GM19455 (cell line): ENCODE measurements at regions not wholly inside any gene's neighbourhood (a gene's known extent, or its start where the extent isn't known, plus 50 kb on each side); places are given as distances from the start of the nearest gene placed in this dataset.

Experiments
- ATAC-seq: cut with Tn5 transposase; IDR thresholded peaks from one replicate; pipeline ENCODE4 v1.9.1; 2021; ENCODE audit not compliant: unreplicated experiment

GRCh38 chr9:28287455-28287854, 714.2 kb upstream of the C9orf72 start:
- no peak for ATAC-seq

- ATAC-seq: no peak
Measured at GRCh38 chr9:28289746-28290145, 716.5 kb upstream of the C9orf72 start.

GRCh38 chr9:28293369-28294090, 720.2 kb upstream of the C9orf72 start:
- ATAC-seq: no peak

- ATAC-seq: no peak
Measured at GRCh38 chr9:28301281-28301680, 728.0 kb upstream of the C9orf72 start.

- ATAC-seq: no peak
Measured at GRCh38 chr9:28317745-28318144, 744.5 kb upstream of the C9orf72 start.

DNA sequence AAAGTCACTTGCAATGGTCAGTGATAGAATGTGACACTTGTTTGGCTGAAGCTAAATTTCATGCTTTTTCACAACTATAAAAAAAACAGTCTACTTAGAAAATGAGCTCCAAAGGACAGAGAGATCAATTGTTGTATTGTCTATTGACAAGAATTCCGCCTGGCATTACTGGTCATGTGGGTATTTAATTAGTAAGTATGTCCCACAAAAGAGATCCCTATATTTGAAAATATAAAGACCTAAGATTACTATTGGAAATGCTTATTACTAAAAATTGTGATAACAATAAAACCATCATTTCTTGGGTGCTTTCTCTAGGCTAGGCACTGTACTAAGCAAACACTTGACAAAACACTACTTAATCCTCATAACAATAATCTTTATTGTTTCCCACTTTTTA, 745.2 kb upstream of the C9orf72 start:
- no peak for ATAC-seq

GRCh38 chr9:28319981-28320380, 746.7 kb upstream of the C9orf72 start:
- ATAC-seq: no peak

DNA sequence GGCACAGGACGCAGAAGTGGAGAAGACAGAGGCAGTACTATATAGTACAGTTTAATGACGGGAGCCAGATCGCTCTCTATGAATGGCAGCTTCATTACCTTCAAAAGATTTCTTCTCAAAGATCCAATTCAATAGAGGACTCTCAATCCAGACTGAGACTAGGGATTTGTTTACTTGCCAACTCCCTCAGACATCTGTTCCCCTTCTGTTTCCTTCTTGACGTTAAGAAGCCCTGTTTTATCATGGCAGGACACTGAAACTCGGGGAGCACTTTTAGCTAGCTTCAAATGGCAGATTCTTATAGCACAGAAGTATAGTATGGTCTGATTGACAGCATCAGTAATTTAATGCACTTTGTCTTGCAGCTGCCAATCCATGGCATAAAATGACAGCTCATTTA, 747.3 kb upstream of the C9orf72 start:
- no peak for ATAC-seq

DNA sequence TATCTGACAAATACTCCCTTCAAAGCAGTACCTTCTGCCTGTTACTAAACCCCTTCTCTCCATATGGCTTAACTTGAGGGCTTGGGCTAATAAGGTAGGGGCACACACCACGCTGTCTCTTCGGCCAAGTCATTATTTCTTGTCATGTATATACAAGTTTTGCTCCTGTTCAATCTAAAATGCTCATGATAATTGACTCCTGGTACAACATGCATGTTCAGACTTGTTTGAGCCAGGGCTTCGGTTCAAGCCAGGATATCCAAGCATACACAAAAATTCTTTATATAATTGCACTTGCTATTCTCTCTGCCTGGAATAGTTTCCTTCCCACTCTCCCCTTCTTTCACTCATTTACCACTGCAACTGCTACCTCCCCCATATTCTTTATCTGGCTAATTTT, 756.0 kb upstream of the C9orf72 start:
- no peak for ATAC-seq

- no peak for ATAC-seq
Measured at GRCh38 chr9:28332648-28333047, 759.4 kb upstream of the C9orf72 start.

DNA sequence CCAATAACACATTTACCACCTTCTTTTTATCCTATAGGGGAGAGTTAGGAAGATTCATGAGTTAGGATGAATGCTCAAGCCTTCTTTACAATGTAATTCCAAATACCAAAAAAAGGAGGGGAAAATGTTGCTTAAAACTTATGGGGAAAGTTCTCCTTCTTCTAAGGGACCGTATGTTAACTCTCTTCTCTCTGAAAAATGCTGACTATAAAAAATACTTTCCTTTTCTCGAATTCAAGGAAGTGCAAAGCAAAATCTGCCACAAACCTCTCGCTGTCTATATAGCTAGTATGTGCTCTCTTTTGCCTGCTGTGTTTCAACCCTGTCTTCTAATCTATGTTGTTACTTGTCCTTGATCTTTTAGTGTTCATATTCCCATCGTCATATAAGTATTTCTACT, 768.6 kb upstream of the C9orf72 start:
- ATAC-seq: no peak

DNA sequence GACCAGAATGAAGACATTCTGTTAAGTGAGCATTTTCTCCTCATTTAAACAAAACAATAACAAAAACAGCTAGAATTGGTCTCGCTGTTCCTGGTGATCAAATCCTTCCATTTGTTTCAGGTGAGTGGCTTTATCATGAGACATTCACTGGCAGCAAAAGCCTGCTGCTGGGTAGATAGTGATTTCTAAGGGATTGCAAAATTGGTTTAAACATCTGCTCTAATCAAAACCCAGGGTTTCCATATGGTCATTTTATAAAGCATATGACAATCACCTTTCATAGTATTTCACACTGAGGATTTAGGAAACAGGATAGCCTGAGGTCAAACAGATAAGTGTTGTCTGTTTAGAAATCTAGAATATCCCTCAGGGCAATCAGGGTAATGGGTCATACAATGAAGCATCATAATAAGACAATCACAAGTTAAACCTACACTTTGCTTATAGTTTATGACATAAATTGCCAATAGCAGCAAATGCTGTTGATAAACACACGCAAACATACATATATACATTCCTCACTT, 769.6 kb upstream of the C9orf72 start:
- no peak for ATAC-seq

GRCh38 chr9:28363151-28363562, 789.9 kb upstream of the C9orf72 start:
- ATAC-seq: no peak

DNA sequence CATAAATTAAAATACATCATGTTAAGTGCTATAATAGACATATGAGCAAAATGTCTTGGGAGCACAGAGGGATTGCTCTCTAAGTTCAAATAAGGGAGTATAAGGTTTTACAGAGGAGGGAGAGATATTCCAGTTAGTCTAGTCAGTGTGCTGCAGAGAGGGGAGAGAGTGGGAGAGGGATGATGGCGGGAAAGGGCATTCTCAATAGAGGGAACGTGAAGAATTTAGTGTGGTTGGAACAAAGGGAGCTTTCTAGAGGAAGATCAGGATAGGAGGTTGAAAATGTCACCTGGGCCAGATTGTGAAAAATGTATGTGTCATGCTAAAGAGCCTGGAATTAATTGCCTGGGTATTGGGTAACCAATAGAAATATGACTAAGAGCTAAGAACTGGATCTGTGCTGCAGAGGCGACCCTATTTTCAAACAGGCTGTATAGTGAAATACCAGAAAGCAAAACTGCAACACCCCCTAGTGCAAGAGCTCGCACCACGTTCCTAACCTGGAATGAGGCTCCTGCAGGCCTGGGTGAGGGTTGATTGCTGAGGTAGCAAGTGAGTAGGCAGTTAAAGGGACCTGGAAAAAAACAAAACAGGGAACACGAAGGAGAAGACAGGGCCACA, 791.8 kb upstream of the C9orf72 start:
- no peak for ATAC-seq

DNA sequence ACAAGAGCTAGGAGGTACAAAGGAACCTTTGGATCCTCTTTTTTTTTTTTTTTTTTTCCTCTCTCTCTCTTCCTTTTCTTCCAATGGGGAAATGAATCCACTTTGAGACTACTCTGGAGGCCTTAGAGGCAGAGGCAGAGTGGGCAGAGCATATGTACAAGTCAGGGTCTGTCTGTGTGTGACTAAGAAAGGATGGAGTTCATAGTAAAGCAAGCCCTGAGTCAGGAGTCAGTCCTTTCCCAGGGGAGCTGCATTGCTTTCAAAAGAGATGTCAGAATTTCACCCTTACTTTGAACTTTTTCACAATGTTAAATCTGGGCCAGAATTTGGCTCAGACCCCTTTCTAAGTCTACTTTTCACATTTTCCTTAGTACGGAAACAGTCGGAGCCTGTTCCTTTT, 792.4 kb upstream of the C9orf72 start:
- no peak for ATAC-seq

DNA sequence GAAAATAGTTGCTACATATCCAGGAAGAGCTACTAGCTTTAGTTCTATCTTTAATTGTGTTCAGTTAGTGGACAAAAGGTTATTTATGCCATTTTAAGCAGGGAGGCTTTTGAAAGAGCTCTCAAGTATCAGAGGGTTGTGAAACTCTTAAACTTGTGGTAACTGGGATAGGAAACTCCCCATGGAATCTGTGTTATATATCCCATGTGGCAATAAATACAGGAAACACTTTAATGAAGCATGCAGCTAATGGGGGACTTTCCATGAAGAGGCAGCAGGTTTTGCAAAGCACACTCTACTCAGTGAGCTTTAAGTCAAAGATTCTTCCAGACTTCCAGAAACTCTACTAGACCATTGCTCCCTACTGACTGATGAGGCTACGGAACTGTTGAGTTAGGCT, 805.0 kb upstream of the C9orf72 start:
- no peak for ATAC-seq

- ATAC-seq: no peak
Measured at GRCh38 chr9:28379082-28379481, 805.8 kb upstream of the C9orf72 start.

- ATAC-seq: no peak
Measured at GRCh38 chr9:28389411-28389810, 816.1 kb upstream of the C9orf72 start.

DNA sequence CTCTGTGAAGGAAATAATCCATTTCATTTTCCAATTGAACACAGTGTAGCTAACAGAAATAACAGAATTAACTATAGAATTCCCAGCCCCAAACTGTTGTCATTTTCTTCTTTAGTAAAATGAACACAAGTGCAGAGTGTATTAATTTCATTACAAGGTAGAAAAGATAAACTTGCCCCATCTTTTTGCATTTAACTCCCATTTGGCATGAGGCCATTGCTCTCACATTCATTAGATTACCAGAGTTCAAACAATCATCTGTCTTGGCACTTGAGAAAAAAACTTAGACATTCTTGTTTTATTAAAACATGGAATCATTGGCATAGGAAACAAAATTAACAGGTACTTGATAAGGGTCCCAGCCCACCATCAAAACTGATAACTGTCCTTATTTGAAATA, 821.5 kb upstream of the C9orf72 start:
- ATAC-seq: no peak

- ATAC-seq: no peak
Measured at GRCh38 chr9:28396058-28396457, 822.8 kb upstream of the C9orf72 start.

GRCh38 chr9:28407351-28407750, 834.1 kb upstream of the C9orf72 start:
- no peak for ATAC-seq

GRCh38 chr9:28409919-28410318, 836.6 kb upstream of the C9orf72 start:
- no peak for ATAC-seq

DNA sequence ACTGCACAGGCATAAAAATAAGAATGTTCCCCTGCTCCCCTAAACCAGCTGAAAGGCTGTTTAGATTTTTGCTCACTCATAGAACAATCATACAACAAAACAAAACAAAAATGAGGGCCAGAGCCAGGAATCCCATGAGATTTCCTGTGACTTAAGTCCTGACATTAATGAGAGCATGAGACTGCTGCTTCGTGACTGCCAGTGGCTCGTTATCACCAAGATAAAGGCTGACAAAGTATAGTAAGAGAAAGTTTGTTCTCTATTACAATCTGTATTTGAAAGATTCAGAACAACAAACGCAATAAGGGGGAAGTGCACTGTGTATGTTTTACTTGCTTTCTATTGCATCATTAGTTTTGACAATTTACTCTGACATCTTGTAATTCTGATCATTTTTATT, 837.1 kb upstream of the C9orf72 start:
- no peak for ATAC-seq
